Stimulated activated CD4-positive, alpha-beta T cell treated with anti-CD3 and anti-CD28 coated beads, Interleukin-15, amount 100 ng/mL, for 24 hours (primary cell): ENCODE measurements at regions not wholly inside any gene's neighbourhood (a gene's known extent, or its start where the extent isn't known, plus 50 kb on each side); places are given as distances from the start of the nearest gene placed in this dataset.

Source experiments
- DNase-seq: peaks from one replicate; pipeline ENCODE4 v3.0.0-alpha.2; 2020

- no peak for DNase-seq
Measured at GRCh38 chr20:60132162-60132826, 174.1 kb downstream of the CDH26 start.

- DNase-seq, result no peak
Measured at GRCh38 chr20:60132827-60133670, 174.8 kb downstream of the CDH26 start.

DNA sequence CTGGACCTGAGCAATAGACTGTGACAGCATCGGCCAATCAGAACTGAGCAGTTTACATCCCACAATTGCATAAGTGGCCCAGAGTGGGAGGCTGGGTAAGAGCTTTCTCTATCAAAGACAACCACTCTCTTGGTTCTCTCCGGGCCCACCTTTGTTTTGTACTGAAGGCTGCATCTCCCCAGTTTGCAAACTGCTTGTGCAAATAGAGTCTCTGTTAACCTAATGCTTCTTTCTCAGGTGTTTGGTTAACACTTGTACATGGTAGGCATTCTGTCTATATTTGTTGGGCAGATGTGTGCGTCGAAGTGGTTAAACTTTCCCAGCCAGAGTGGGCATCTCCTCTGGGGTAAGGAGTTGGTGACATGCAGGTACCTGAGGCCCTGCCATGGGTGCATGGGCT lies 177.1 kb downstream of the CDH26 start:
- DNase-seq, result no peak

DNA sequence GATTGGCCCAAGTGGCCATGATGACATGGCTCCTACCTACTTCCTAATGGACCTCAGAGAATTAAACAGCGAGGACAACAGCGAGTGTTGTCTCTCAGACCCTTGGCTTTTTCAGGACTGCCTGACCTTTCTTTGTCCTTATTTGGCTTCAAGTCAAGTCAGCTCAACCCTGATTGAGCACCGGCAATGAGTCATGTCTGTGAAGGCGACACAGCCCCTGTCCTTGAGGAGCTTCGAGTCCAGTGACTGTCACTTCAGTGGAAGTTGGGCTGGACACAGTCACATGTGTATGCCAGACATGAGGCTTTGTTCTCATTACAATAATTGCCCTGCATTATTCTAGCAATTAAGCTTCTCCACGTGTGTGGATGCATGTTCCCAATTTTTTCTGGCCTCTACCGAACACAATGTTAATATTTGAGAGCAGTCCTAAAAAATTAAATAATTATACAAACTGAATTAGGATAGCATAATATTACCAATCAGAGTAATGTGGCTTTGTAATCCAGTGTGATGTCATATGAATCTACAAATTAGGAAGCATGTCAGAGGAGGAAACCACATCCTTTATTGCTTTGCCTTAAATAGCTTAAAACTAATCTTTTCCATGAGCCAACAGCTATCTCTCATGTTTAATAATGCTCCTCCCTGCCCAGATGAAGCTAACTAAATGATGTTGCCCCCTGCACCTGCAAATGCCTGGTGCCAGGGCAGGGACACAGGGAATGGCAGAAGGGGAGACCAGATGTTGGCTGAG lies 178.6 kb downstream of the CDH26 start:
- DNase-seq, result no peak

GRCh38 chr20:60137657-60138245 lies 179.5 kb downstream of the CDH26 start:
- peak; percentile 56 for DNase-seq

DNA sequence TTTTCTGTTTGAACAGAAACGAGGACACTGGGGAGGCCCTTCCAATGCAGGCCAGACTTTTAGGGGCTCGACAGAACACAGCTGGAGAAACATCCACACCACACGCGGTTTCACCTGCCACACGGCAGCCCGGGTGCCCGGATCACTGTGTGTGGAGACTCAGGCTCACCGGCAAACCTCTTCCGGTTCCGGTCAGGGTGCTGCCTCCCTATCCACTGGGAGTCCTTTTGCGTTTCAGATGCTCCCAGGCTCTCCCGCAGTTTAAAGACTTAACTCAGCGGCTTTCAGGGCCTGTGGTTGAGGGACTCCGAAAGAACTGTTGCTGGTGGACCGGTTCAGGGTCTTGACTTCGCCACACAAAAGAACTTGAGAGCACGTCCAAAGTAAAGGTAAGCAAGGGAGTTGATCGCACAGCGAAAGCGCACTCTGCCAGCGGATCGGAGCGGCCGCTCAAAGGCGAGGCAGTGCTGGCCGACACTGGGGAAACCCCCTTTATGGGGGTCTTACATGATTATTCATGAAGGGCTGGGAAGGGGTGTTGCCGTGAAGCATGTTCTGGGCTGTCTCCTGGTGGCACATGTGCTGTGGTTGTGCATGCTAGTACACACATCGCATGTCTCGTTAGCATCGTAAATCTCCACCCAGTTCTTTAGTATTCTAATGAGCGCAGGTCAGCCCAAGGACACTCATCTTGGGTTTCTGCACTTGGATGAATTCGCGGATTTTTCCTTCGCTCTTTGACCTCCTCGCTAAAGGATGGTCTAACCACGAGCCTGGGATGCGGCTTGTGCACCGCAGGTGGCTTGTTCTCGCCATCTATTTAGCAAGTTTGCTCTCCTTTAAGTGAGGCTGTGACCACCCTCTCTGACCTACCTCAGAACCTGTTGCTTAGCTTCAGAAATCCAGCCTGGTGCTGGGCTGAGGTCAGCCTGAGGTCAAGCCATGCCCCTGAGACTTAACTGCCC lies 180.3 kb downstream of the CDH26 start:
- DNase-seq, result peak; percentile 74

- no peak for DNase-seq
Measured at GRCh38 chr20:60139663-60140446, 181.6 kb downstream of the CDH26 start.

- DNase-seq, result no peak
Measured at GRCh38 chr20:60142587-60142986, 184.4 kb downstream of the CDH26 start.

DNA sequence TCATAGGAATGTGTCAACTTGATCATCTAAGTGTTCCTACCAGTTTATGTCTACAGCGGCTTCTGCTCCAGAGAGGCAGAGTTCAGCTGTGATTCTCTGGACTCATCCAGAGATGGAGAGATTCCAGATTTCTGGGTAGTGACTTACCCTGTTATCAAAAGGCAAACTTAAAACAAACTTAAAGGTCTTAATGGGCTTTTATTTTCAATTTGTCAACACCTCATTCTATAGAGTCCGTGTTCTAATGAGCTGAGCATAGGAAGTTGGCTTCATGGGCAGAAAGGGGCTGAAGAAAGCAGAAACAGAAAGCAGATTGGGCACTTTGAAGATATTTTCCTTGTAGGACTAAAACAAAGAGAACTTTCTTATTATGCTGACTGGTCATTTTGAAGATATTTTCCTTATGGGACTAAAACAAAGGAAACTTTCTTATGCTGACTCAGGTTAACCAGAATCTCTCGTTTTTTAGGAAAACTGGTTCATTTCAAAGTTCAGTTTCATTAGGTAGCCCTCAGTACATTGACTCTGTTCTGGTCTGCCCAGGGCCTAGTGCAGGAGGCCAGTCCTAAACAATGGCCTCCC lies 185.1 kb downstream of the CDH26 start:
- DNase-seq, result no peak

DNA sequence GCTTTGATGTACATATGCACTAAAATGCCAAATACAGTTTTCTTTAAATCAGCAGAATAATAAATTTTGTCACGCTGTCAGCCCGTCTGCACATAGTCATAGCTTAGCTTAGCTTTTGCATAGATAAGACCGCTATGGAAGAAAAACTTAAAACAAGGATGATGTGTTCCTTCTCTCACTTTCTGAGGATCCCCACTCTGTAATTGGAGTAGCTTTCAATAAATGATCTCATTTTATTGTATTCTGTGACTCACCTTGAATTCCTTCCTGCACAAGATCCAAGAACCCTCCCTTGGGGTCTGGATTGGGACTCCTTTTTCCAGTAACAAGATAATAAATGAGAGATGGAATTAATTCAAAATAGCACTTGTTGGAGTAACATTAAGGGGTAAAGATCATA lies 186.2 kb downstream of the CDH26 start:
- DNase-seq, result no peak

GRCh38 chr20:60144974-60145527 lies 186.8 kb downstream of the CDH26 start:
- DNase-seq, result no peak

- DNase-seq, result no peak
Measured at GRCh38 chr20:60147004-60147403, 188.8 kb downstream of the CDH26 start.

DNA sequence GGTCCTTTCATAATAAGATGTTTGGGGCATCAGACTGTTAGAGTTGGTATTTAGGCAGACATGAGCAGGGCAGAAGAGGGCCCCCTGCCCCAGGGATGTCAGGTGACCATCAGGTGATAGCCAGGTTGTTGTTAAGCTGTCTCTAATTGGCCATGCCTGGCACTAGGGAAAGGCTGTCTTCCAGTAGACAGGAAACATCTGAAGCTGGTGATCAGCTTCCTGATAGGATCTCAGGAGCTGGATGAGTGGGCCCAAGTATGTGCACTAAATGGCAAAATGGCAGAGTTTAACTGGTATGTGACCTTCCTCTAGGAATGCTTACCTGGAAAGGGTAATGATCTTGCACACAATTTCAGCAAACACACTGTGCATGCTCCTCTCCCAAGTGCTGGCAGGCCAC lies 190.7 kb downstream of the CDH26 start:
- DNase-seq, result no peak

GRCh38 chr20:60152792-60153191 lies 194.6 kb downstream of the CDH26 start:
- no peak for DNase-seq

- no peak for DNase-seq
Measured at GRCh38 chr20:60160451-60161145, 202.4 kb downstream of the CDH26 start.

GRCh38 chr20:60167812-60168211 lies 209.6 kb downstream of the CDH26 start:
- no peak for DNase-seq

- no peak for DNase-seq
Measured at GRCh38 chr20:60168963-60169362, 210.7 kb downstream of the CDH26 start.

DNA sequence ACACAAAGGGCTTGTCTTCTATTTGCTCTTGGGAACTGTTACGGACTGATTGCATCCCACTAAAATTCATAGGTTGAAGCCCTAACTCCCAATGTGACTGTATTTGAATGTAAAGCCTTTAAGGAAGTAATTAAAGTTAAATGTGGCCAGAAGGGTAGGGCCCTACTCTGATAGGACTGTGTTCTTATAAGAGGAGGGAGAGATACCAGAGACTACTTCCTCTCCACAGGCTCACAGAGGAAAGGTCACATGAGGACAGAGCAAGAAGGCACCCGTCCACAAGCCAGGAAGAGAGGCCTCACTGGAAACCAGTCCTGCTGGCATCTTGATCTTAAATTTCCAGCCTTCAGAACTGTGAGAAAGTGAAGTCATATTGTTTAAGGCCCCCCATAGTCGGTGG lies 211.9 kb downstream of the CDH26 start:
- no peak for DNase-seq

GRCh38 chr20:60171313-60171712 lies 213.1 kb downstream of the CDH26 start:
- no peak for DNase-seq

DNA sequence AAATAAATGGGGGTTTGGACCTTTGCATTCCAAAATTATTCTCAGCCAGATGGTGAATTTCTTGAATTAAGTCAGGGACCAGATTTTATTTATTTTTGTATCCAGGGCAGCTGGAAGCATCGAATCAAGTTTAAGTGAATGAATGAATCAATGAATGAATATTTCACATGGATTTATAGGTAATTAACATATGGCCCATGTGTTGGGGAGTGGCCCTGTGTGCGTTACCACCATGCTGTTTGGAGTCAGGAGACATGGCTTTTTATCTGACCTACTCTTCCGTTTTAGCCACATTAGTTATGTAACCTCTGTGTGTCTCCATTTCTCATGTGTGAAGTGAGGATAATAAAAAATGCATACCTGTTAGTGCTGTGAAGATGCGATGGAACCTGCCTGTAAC lies 213.5 kb downstream of the CDH26 start:
- no peak for DNase-seq
